ENCODE measurements at regions not wholly inside any gene's neighbourhood (a gene's known extent, or its start where the extent isn't known, plus 50 kb on each side); places are given as distances from the start of the nearest gene placed in this dataset.

DNA sequence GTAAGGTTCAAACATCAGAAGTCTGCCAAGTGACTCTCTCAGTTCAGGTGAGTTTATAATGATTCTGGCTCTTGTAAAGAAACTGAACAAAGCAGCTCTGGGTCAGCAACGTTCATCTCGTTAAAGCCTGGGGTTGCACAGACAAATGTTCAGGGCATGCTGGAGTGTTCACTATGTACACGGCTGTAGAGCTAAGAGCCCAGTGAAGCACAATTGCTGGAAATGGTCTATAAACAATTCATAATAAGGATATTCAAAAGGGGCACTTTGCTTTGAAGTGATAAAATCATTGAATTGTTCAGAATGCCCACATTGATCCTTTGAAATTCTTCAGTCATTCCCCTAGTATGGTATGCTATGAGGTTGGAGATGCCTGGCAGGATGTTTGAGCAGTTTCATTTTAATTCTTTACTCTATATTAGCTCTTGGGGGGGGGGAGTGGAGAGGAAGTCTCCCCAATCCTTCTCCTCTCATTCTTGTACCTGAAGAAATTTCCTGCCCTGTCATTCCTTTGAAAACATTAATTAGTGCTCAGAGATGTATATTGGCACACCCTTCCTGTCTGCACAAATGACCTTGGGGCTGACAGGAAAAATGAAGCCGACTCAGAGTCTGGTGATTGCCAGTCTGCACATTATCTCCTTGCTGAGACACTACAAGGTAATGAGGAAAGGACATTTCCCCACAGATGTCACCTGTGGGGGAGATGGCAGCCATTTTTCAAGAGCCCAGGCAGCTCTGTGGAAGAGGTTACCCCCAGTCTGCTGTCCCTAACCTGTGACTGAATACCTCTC, 145.5 kb downstream of the DLEU7 start:
- Histone ChIP-seq H3K9me3 (ENCODE audit: control insufficient read depth in 2 of 2, insufficient read depth in 1 of 2, low read depth in 1 of 2, low read length in 1 of 2) (no peaks in the 10 kb centered on the region), H3K4me1 (ENCODE audit: control insufficient read depth in 3 of 3, insufficient read depth in 2 of 3, low read depth in 1 of 3, low read length in 2 of 3) (peaks cover 0 to 20% (median 4%) of the 10 kb centered on the region in 3 donors), H3K36me3 (ENCODE audit: control insufficient read depth in 3 of 3, insufficient read depth in 2 of 3, low read depth in 1 of 3, low read length in 3 of 3) (no peaks in the 10 kb centered on the region), H3K4me3 (ENCODE audit: low read depth in 1 of 3, low read length in 3 of 3) (no peak overlapping the region), H3K27ac (ENCODE audit: low read depth in 1 of 3, low read length in 2 of 3) (peak overlapping the region in 1 of 3 donors; percentile 21), H3K27me3 (ENCODE audit: control insufficient read depth in 3 of 3, insufficient read depth in 3 of 3, low read length in 3 of 3) (no peaks in the 10 kb centered on the region)
- no peak for FAIRE-seq
- DNase-seq: peak in 1 of 2 donors; percentile 69
- 44 to 61% (median 49%) methylated on average over 4 of the region's 4 CpGs for WGBS, 3 donors

- FAIRE-seq (no peak), DNase-seq (peak in 1 of 2 donors; percentile 26)
- 61 to 72% (median 69%) methylated on average over 4 of the region's 4 CpGs for WGBS, 3 donors
- Histone ChIP-seq H3K4me1 (ENCODE audit: control insufficient read depth in 3 of 3, insufficient read depth in 2 of 3, low read depth in 1 of 3, low read length in 2 of 3) (peaks cover 0 to 18% (median 0%) of the 10 kb centered on the region in 3 donors), H3K27ac (ENCODE audit: low read depth in 1 of 3, low read length in 2 of 3) (no peak overlapping the region), H3K27me3 (ENCODE audit: control insufficient read depth in 3 of 3, insufficient read depth in 3 of 3, low read length in 3 of 3) (no peaks in the 10 kb centered on the region), H3K36me3 (ENCODE audit: control insufficient read depth in 3 of 3, insufficient read depth in 2 of 3, low read depth in 1 of 3, low read length in 3 of 3) (no peaks in the 10 kb centered on the region), H3K9me3 (ENCODE audit: control insufficient read depth in 2 of 2, insufficient read depth in 1 of 2, low read depth in 1 of 2, low read length in 1 of 2) (no peaks in the 10 kb centered on the region), H3K4me3 (ENCODE audit: low read depth in 1 of 3, low read length in 3 of 3) (no peak overlapping the region)
These were observed 143.4 kb downstream of the DLEU7 start for GRCh38 chr13:50699874-50700663.

- no peak for DNase-seq
- Histone ChIP-seq H3K4me1 (ENCODE audit: control insufficient read depth in 3 of 3, insufficient read depth in 2 of 3, low read depth in 1 of 3, low read length in 2 of 3) (peaks cover 0 to 18% (median 0%) of the 10 kb centered on the region in 3 donors), H3K4me3 (ENCODE audit: low read depth in 1 of 3, low read length in 3 of 3) (no peak overlapping the region), H3K27ac (ENCODE audit: low read depth in 1 of 3, low read length in 2 of 3) (no peak overlapping the region), H3K27me3 (ENCODE audit: control insufficient read depth in 3 of 3, insufficient read depth in 3 of 3, low read length in 3 of 3) (no peaks in the 10 kb centered on the region), H3K9me3 (ENCODE audit: control insufficient read depth in 2 of 2, insufficient read depth in 1 of 2, low read depth in 1 of 2, low read length in 1 of 2) (no peaks in the 10 kb centered on the region), H3K36me3 (ENCODE audit: control insufficient read depth in 3 of 3, insufficient read depth in 2 of 3, low read depth in 1 of 3, low read length in 3 of 3) (no peaks in the 10 kb centered on the region)
- no peak for FAIRE-seq
- 78 to 91% (median 91%) methylated on average over 1 of the region's 1 CpG for WGBS, 3 donors
These were observed 142.7 kb downstream of the DLEU7 start for GRCh38 chr13:50700664-50701305.

- no peak overlapping the region for H3K4me3 ChIP-seq (ENCODE audit: low read depth in 1 of 3, low read length in 3 of 3)
- no peaks in the 10 kb centered on the region for H3K36me3 ChIP-seq (ENCODE audit: control insufficient read depth in 3 of 3, insufficient read depth in 2 of 3, low read depth in 1 of 3, low read length in 3 of 3)
- no peaks in the 10 kb centered on the region for H3K9me3 ChIP-seq (ENCODE audit: control insufficient read depth in 2 of 2, insufficient read depth in 1 of 2, low read depth in 1 of 2, low read length in 1 of 2)
- peaks cover 0 to 18% (median 0%) of the 10 kb centered on the region in 3 donors for H3K4me1 ChIP-seq (ENCODE audit: control insufficient read depth in 3 of 3, insufficient read depth in 2 of 3, low read depth in 1 of 3, low read length in 2 of 3)
- DNase-seq (peak in 1 of 2 donors; percentile 34), FAIRE-seq (no peak)
- 37 to 52% (median 47%) methylated on average over 2 of the region's 2 CpGs for WGBS, 3 donors
- no peaks in the 10 kb centered on the region for H3K27me3 ChIP-seq (ENCODE audit: control insufficient read depth in 3 of 3, insufficient read depth in 3 of 3, low read length in 3 of 3)
- no peak overlapping the region for H3K27ac ChIP-seq (ENCODE audit: low read depth in 1 of 3, low read length in 2 of 3)
These were observed 142.0 kb downstream of the DLEU7 start for GRCh38 chr13:50701469-50701868.

DNA sequence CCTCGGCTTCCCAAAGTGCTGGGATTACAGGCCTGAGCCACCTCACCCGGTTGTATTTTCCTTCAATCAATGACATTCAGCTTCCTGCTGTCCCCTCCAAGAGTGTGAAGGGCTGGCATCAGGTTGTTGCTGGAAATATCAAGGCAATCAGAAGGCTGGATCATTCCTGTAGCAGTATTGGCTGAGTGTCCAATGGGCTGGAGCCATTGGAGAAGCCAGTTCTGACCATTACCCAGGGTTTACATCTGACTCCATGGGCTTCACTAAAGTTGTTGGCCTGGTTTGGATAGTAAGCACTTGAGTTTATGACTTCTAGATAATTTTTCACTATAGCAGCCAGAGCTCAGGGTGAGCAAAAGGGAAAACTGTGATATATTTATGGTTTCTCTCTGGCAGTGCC, 137.0 kb downstream of the DLEU7 start:
- no peaks in the 10 kb centered on the region for H3K36me3 ChIP-seq (ENCODE audit: control insufficient read depth in 3 of 3, insufficient read depth in 2 of 3, low read depth in 1 of 3, low read length in 3 of 3)
- H3K27me3 ChIP-seq (ENCODE audit: control insufficient read depth in 3 of 3, insufficient read depth in 3 of 3, low read length in 3 of 3): no peaks in the 10 kb centered on the region
- H3K4me1 ChIP-seq (ENCODE audit: control insufficient read depth in 3 of 3, insufficient read depth in 2 of 3, low read depth in 1 of 3, low read length in 2 of 3): peaks cover 0 to 2% (median 0%) of the 10 kb centered on the region in 3 donors
- H3K4me3 ChIP-seq (ENCODE audit: low read depth in 1 of 3, low read length in 3 of 3): no peak overlapping the region
- FAIRE-seq (no peak), DNase-seq (no peak)
- no peaks in the 10 kb centered on the region for H3K9me3 ChIP-seq (ENCODE audit: control insufficient read depth in 2 of 2, insufficient read depth in 1 of 2, low read depth in 1 of 2, low read length in 1 of 2)
- WGBS, 3 donors: 87 to 95% (median 93%) methylated on average over 2 of the region's 2 CpGs
- H3K27ac ChIP-seq (ENCODE audit: low read depth in 1 of 3, low read length in 2 of 3): no peak overlapping the region

DNA sequence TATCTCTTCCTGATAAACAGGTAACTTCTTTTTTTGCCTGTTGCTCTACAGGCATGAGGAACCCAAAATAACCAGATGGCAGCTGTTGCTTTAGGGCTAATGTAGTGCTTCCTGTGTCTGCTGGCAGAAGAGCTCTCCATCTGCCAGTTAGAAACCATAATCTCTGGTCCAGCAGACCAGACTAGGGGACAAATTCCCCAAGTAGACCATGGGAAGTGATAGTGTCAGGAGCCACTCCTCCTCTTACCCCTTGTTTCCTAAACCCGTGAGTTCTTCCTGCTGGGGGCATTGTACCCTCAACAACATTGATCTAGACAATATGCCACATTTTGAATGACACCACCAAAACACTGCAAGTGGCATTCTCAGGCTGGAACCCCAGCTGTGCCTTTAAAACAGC, 135.9 kb downstream of the DLEU7 start:
- Histone ChIP-seq H3K36me3 (ENCODE audit: control insufficient read depth in 3 of 3, insufficient read depth in 2 of 3, low read depth in 1 of 3, low read length in 3 of 3) (no peaks in the 10 kb centered on the region), H3K27me3 (ENCODE audit: control insufficient read depth in 3 of 3, insufficient read depth in 3 of 3, low read length in 3 of 3) (no peaks in the 10 kb centered on the region), H3K9me3 (ENCODE audit: control insufficient read depth in 2 of 2, insufficient read depth in 1 of 2, low read depth in 1 of 2, low read length in 1 of 2) (no peaks in the 10 kb centered on the region), H3K4me3 (ENCODE audit: low read depth in 1 of 3, low read length in 3 of 3) (no peak overlapping the region), H3K4me1 (ENCODE audit: control insufficient read depth in 3 of 3, insufficient read depth in 2 of 3, low read depth in 1 of 3, low read length in 2 of 3) (no peaks in the 10 kb centered on the region), H3K27ac (ENCODE audit: low read depth in 1 of 3, low read length in 2 of 3) (no peak overlapping the region)
- no peak for DNase-seq
- no peak for FAIRE-seq
- 50 to 83% (median 78%) methylated on average over 1 of the region's 1 CpG for WGBS, 3 donors

- Histone ChIP-seq H3K36me3 (ENCODE audit: control insufficient read depth in 3 of 3, insufficient read depth in 2 of 3, low read depth in 1 of 3, low read length in 3 of 3) (no peaks in the 10 kb centered on the region), H3K9me3 (ENCODE audit: control insufficient read depth in 2 of 2, insufficient read depth in 1 of 2, low read depth in 1 of 2, low read length in 1 of 2) (no peaks in the 10 kb centered on the region), H3K27ac (ENCODE audit: low read depth in 1 of 3, low read length in 2 of 3) (no peak overlapping the region), H3K27me3 (ENCODE audit: control insufficient read depth in 3 of 3, insufficient read depth in 3 of 3, low read length in 3 of 3) (no peaks in the 10 kb centered on the region), H3K4me1 (ENCODE audit: control insufficient read depth in 3 of 3, insufficient read depth in 2 of 3, low read depth in 1 of 3, low read length in 2 of 3) (no peaks in the 10 kb centered on the region), H3K4me3 (ENCODE audit: low read depth in 1 of 3, low read length in 3 of 3) (no peak overlapping the region)
- FAIRE-seq (no peak), DNase-seq (no peak)
- WGBS, 3 donors: 58 to 64% (median 62%) methylated on average over 3 of the region's 3 CpGs
These were observed 135.0 kb downstream of the DLEU7 start for GRCh38 chr13:50708461-50708860.

GRCh38 chr13:50709058-50709457, 134.4 kb downstream of the DLEU7 start:
- Histone ChIP-seq H3K4me1 (ENCODE audit: control insufficient read depth in 3 of 3, insufficient read depth in 2 of 3, low read depth in 1 of 3, low read length in 2 of 3) (no peaks in the 10 kb centered on the region), H3K36me3 (ENCODE audit: control insufficient read depth in 3 of 3, insufficient read depth in 2 of 3, low read depth in 1 of 3, low read length in 3 of 3) (no peaks in the 10 kb centered on the region), H3K9me3 (ENCODE audit: control insufficient read depth in 2 of 2, insufficient read depth in 1 of 2, low read depth in 1 of 2, low read length in 1 of 2) (no peaks in the 10 kb centered on the region), H3K4me3 (ENCODE audit: low read depth in 1 of 3, low read length in 3 of 3) (no peak overlapping the region), H3K27me3 (ENCODE audit: control insufficient read depth in 3 of 3, insufficient read depth in 3 of 3, low read length in 3 of 3) (no peaks in the 10 kb centered on the region), H3K27ac (ENCODE audit: low read depth in 1 of 3, low read length in 2 of 3) (no peak overlapping the region)
- no peak for DNase-seq
- WGBS, 3 donors: 90 to 97% (median 97%) methylated on average over 2 of the region's 2 CpGs
- FAIRE-seq: no peak
